ENCODE measurements at regions not wholly inside any gene's neighbourhood (a gene's known extent, or its start where the extent isn't known, plus 50 kb on each side); places are given as distances from the start of the nearest gene placed in this dataset.

DNA sequence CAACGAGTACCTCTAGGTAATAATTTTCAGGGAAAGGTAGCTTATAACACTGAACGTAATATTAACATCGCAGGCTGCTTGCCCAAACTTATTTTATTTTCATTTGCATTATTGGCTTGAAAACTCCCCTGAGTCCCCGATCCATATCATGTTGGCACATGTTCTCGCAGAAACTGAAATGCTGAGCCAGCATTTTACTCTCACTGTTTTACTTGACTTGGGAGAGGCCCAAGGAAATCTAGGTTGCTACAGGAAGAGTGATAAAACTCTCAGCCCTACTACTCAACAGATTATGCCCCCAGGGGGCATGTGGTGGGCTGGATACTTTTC is 183.5 kb upstream of the HABP2 start:
- no peaks in the 10 kb centered on the region for H4K20me1 ChIP-seq (ENCODE audit: insufficient read depth, low read length)
- H3K27me3 ChIP-seq (ENCODE audit: insufficient read depth, low read length, poor library complexity), result peaks cover 4% of the 10 kb centered on the region
- no peaks in the 10 kb centered on the region for H3K36me3 ChIP-seq (ENCODE audit: insufficient read depth, low read length)
- H3K4me2 ChIP-seq (ENCODE audit: insufficient read depth, low read length), result no peak overlapping the region
- no peak overlapping the region for H3K4me3 ChIP-seq (ENCODE audit: low read depth in 1 of 2, low read length in 2 of 2)
- H3K4me1 ChIP-seq (ENCODE audit: insufficient read depth, low read length), result no peaks in the 10 kb centered on the region
- no peak overlapping the region for H2AFZ ChIP-seq (ENCODE audit: low read depth, low read length)
- DNase-seq, result no peak
- no peak for TF ChIP-seq CTCF (IDR thresholded peaks at IDR 0.05; ENCODE audit: borderline replicate concordance, extremely low read depth, low read length, poor library complexity, severe bottlenecking)
- no peak for TF ChIP-seq EZH2 (IDR thresholded peaks at IDR 0.05; ENCODE audit: borderline replicate concordance, low read depth, low read length, severe bottlenecking)
- no peak overlapping the region for H3K9ac ChIP-seq (ENCODE audit: low read depth, low read length)
- H3K9me3 ChIP-seq (ENCODE audit: insufficient read depth, low read length, severe bottlenecking), result no peaks in the 10 kb centered on the region
- no peak overlapping the region for H3K27ac ChIP-seq (ENCODE audit: low read length)
- no peaks in the 10 kb centered on the region for H3K79me2 ChIP-seq (ENCODE audit: insufficient read depth, low read length)
- no peak for ATAC-seq (ENCODE audit: insufficient read depth, low read depth)

- no peaks in the 10 kb centered on the region for H3K36me3 ChIP-seq (ENCODE audit: insufficient read depth, low read length)
Measured at GRCh38 chr10:113376428-113376827, 176.4 kb upstream of the HABP2 start.

DNA sequence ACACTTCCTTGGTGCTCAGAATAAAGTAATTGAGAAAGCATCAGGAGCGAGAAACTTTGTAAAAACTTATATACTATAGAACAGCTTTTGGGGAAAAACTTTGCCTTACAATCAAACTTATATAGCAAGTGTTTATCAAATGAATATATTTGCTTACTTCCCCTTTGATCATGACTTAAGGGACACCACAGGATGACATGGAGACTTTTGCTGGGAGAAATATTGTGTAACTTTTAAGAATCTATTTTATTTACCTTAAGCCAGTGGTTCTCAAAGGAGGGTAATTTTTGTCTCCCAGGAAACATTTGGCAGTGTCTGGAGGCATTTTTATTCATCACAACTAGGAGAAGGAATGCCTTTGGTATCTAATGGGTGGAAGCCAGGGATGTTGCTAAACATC is 173.8 kb upstream of the HABP2 start:
- H3K27me3 ChIP-seq (ENCODE audit: insufficient read depth, low read length, poor library complexity), result no peaks in the 10 kb centered on the region
- H3K79me2 ChIP-seq (ENCODE audit: insufficient read depth, low read length), result no peaks in the 10 kb centered on the region
- no peak overlapping the region for H2AFZ ChIP-seq (ENCODE audit: low read depth, low read length)
- H3K36me3 ChIP-seq (ENCODE audit: insufficient read depth, low read length), result no peaks in the 10 kb centered on the region
- no peaks in the 10 kb centered on the region for H3K9me3 ChIP-seq (ENCODE audit: insufficient read depth, low read length, severe bottlenecking)
- no peak overlapping the region for H3K4me3 ChIP-seq (ENCODE audit: low read depth in 1 of 2, low read length in 2 of 2)
- no peak overlapping the region for H3K27ac ChIP-seq (ENCODE audit: low read length)
- ATAC-seq (ENCODE audit: insufficient read depth, low read depth) (no peak), DNase-seq (no peak)
- peaks cover 16% of the 10 kb centered on the region for H3K4me1 ChIP-seq (ENCODE audit: insufficient read depth, low read length)
- no peaks in the 10 kb centered on the region for H4K20me1 ChIP-seq (ENCODE audit: insufficient read depth, low read length)
- no peak for TF ChIP-seq CTCF (IDR thresholded peaks at IDR 0.05; ENCODE audit: borderline replicate concordance, extremely low read depth, low read length, poor library complexity, severe bottlenecking)
- TF ChIP-seq EZH2 (IDR thresholded peaks at IDR 0.05; ENCODE audit: borderline replicate concordance, low read depth, low read length, severe bottlenecking), result no peak
- no peak overlapping the region for H3K9ac ChIP-seq (ENCODE audit: low read depth, low read length)
- no peak overlapping the region for H3K4me2 ChIP-seq (ENCODE audit: insufficient read depth, low read length)

More at GRCh38 chr10:113376428-113376827, 176.4 kb upstream of the HABP2 start:
- H3K27me3 ChIP-seq (ENCODE audit: insufficient read depth, low read length, poor library complexity), result peaks cover 3% of the 10 kb centered on the region
- H3K9me3 ChIP-seq (ENCODE audit: insufficient read depth, low read length, severe bottlenecking), result no peaks in the 10 kb centered on the region
- H3K4me2 ChIP-seq (ENCODE audit: insufficient read depth, low read length), result no peak overlapping the region
- no peaks in the 10 kb centered on the region for H3K79me2 ChIP-seq (ENCODE audit: insufficient read depth, low read length)
- no peak for TF ChIP-seq CTCF (IDR thresholded peaks at IDR 0.05; ENCODE audit: borderline replicate concordance, extremely low read depth, low read length, poor library complexity, severe bottlenecking)
- TF ChIP-seq EZH2 (IDR thresholded peaks at IDR 0.05; ENCODE audit: borderline replicate concordance, low read depth, low read length, severe bottlenecking), result no peak
- no peak overlapping the region for H2AFZ ChIP-seq (ENCODE audit: low read depth, low read length)
- H3K9ac ChIP-seq (ENCODE audit: low read depth, low read length), result no peak overlapping the region
- DNase-seq, result no peak
- peaks cover 3% of the 10 kb centered on the region for H3K4me1 ChIP-seq (ENCODE audit: insufficient read depth, low read length)
- ATAC-seq (ENCODE audit: insufficient read depth, low read depth), result no peak
- H4K20me1 ChIP-seq (ENCODE audit: insufficient read depth, low read length), result no peaks in the 10 kb centered on the region
- H3K27ac ChIP-seq (ENCODE audit: low read length), result no peak overlapping the region
- no peak overlapping the region for H3K4me3 ChIP-seq (ENCODE audit: low read depth in 1 of 2, low read length in 2 of 2)

DNA sequence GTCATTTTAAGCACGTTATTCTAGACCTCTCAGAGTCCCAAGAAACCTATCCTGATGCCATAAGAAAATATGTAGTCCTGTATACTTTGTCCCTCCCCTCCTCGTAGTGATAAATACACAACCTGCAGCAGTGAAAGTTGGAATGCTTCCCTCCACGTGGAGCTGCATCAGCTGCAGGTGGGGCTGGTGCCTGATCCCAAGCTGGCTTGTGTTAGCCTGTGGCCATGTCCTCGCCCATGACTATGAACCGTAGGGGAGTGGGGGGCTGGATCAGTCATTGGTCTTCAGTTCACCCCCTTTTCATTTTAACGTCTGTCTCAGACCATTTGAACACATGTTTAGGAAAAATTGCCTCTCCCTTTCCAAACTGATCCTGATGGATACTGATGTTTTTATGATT is 171.4 kb upstream of the HABP2 start:
- Histone ChIP-seq H3K27ac (ENCODE audit: low read length) (peak overlapping the region; percentile 69), H3K4me1 (ENCODE audit: insufficient read depth, low read length) (peaks cover 24% of the 10 kb centered on the region), H3K9me3 (ENCODE audit: insufficient read depth, low read length, severe bottlenecking) (no peaks in the 10 kb centered on the region), H3K9ac (ENCODE audit: low read depth, low read length) (peak overlapping the region; percentile 43), H3K4me3 (ENCODE audit: low read depth in 1 of 2, low read length in 2 of 2) (no peak overlapping the region), H3K27me3 (ENCODE audit: insufficient read depth, low read length, poor library complexity) (no peaks in the 10 kb centered on the region), H4K20me1 (ENCODE audit: insufficient read depth, low read length) (no peaks in the 10 kb centered on the region), H2AFZ (ENCODE audit: low read depth, low read length) (peak overlapping the region; percentile 67), H3K79me2 (ENCODE audit: insufficient read depth, low read length) (no peaks in the 10 kb centered on the region), H3K36me3 (ENCODE audit: insufficient read depth, low read length) (no peaks in the 10 kb centered on the region), H3K4me2 (ENCODE audit: insufficient read depth, low read length) (peak overlapping the region; percentile 54)
- TF ChIP-seq EZH2 (IDR thresholded peaks at IDR 0.05; ENCODE audit: borderline replicate concordance, low read depth, low read length, severe bottlenecking) (no peak), CTCF (IDR thresholded peaks at IDR 0.05; ENCODE audit: borderline replicate concordance, extremely low read depth, low read length, poor library complexity, severe bottlenecking) (no peak)
- DNase-seq (no peak), ATAC-seq (ENCODE audit: insufficient read depth, low read depth) (no peak)
